GM19438 (cell line): ENCODE measurements at regions not wholly inside any gene's neighbourhood (a gene's known extent, or its start where the extent isn't known, plus 50 kb on each side); places are given as distances from the start of the nearest gene placed in this dataset.
"Not testable (repeated sequence)": the region's sequence is repeated elsewhere in the genome, so short reads cannot be mapped to it uniquely, and the experiment has no call there.

Experiments used
- ATAC-seq: cut with Tn5 transposase; IDR thresholded peaks from one replicate; pipeline ENCODE4 v1.9.1; 2021; ENCODE audit warnings: low read depth; ENCODE audit not compliant: unreplicated experiment

- ATAC-seq: no peak
Observed at GRCh38 chr20:40844332-40844731, 155.3 kb upstream of the MAFB start.

- ATAC-seq: no peak
Observed at GRCh38 chr20:40848096-40848495, 159.1 kb upstream of the MAFB start.

- ATAC-seq: no peak
Observed at GRCh38 chr20:40848526-40848925, 159.5 kb upstream of the MAFB start.

- ATAC-seq: no peak
Observed at GRCh38 chr20:40849456-40849855, 160.4 kb upstream of the MAFB start.

- ATAC-seq: no peak
Observed at GRCh38 chr20:40851051-40851450, 162.0 kb upstream of the MAFB start.

- no peak for ATAC-seq
Observed at GRCh38 chr20:40855269-40855668, 166.2 kb upstream of the MAFB start.

GRCh38 chr20:40856653-40857052, 167.6 kb upstream of the MAFB start:
- no peak for ATAC-seq

GRCh38 chr20:40860487-40860902, 168.1 kb upstream of the TOP1 start:
- ATAC-seq: no peak

GRCh38 chr20:40861427-40862008, 167.1 kb upstream of the TOP1 start:
- ATAC-seq: no peak

GRCh38 chr20:40863355-40863919, 165.2 kb upstream of the TOP1 start:
- no peak for ATAC-seq

- no peak for ATAC-seq
Observed at GRCh38 chr20:40864470-40864869, 164.2 kb upstream of the TOP1 start.

GRCh38 chr20:40865095-40865494, 163.5 kb upstream of the TOP1 start:
- no peak for ATAC-seq

- ATAC-seq: no peak
Observed at GRCh38 chr20:40866056-40866455, 162.6 kb upstream of the TOP1 start.

- ATAC-seq: no peak
Observed at GRCh38 chr20:40868551-40869217, 159.9 kb upstream of the TOP1 start.

GRCh38 chr20:40869218-40870147, 159.1 kb upstream of the TOP1 start:
- no peak for ATAC-seq

- no peak for ATAC-seq
Observed at GRCh38 chr20:40875116-40876085, 153.2 kb upstream of the TOP1 start.

- not testable (repeated sequence) for ATAC-seq
Observed at GRCh38 chr20:40878099-40878498, 150.5 kb upstream of the TOP1 start.

GRCh38 chr20:40880063-40880728, 148.4 kb upstream of the TOP1 start:
- no peak for ATAC-seq

- ATAC-seq: no peak
Observed at GRCh38 chr20:40880729-40881109, 147.9 kb upstream of the TOP1 start.
